K562 (cell line): ENCODE measurements at regions not wholly inside any gene's neighbourhood (a gene's known extent, or its start where the extent isn't known, plus 50 kb on each side); places are given as distances from the start of the nearest gene placed in this dataset.

Source experiments
- ATAC-seq: fragments of 200-7000 bp; cut with Tn5 transposase; 3 replicates; pipeline ENCODE4 v1.9.1; 2020; ENCODE audit warnings: moderate library complexity
- BruUV-seq: library from RNA; stranded (reverse); fragments of 400-500 nt; replicated peaks from 2 replicates; lab custom pipeline; 2021; lab: Mats Ljungman, UMichigan
- CTCF ChIA-PET: fragments of 300-600 bp; formaldehyde crosslinking; extraction: SDS; loops from one replicate; lab custom pipeline; 2021; ENCODE audit warnings: low intra/inter-chr PET ratio; lab: Yijun Ruan, JAX
- POLR2A ChIA-PET: fragments of 300-600, 350-650 bp; sonication (Branson Sonifier 250); formaldehyde crosslinking; extraction: SDS; loops from one replicate; lab custom pipeline; 2021; ENCODE audit warnings: antibody characterized with exemption, inconsistent platforms; lab: Yijun Ruan, JAX
- DNase-seq, 4 experiments: peaks; one replicate each; pipeline versions ENCODE4 v3.0.0 to v3.0.0-alpha.2; 2011 to 2018; ENCODE audit warnings: low spot score in 3 of 4, mixed read lengths in 3 of 4; ENCODE audit errors: extremely low read depth in 1 of 4
- FAIRE-seq: peaks from 2 replicates; lab custom pipeline; 2011; peaks lifted over from hg19 to GRCh38; lab: Jason Lieb, UNC
- H2AFZ ChIP-seq: 2 replicates; pipeline ENCODE4 v1.6.0; 2011; ENCODE audit warnings: low read depth, low read length, control low read depth, inconsistent platforms
- H3K27ac ChIP-seq: fragments of 200-600 bp; 3 replicates; pipeline ENCODE4 v1.8.0; 2011; ENCODE audit warnings: low read depth, mild to moderate bottlenecking, control low read depth, inconsistent platforms, low read length, moderate library complexity, mixed read lengths; ENCODE audit errors: extremely low read depth
- H3K27me3 ChIP-seq, 2 experiments: fragments of 300-600 bp in 1 of 2; 2 replicates in 1 of 2; 3 replicates in 1 of 2; pipeline versions ENCODE4 v1.6.0 to v1.8.0; 2011; ENCODE audit warnings: inconsistent platforms in 2 of 2, low read length in 2 of 2, mild to moderate bottlenecking in 1 of 2, mixed read lengths in 1 of 2, moderate library complexity in 1 of 2; ENCODE audit not compliant: control insufficient read depth in 2 of 2, insufficient read depth in 2 of 2
- H3K36me3 ChIP-seq: fragments of 300-600 bp; 3 replicates; pipeline ENCODE4 v1.8.0; 2011; ENCODE audit warnings: mild to moderate bottlenecking, low read length, inconsistent platforms; ENCODE audit not compliant: control insufficient read depth, insufficient read depth
- H3K4me1 ChIP-seq, 2 experiments: fragments of 200-600 bp in 1 of 2; replicated peaks in 1 of 2; 2 replicates in 1 of 2; 3 replicates in 1 of 2; pipeline versions ENCODE4 v1.5.1 to v1.8.0; 2011; ENCODE audit warnings: inconsistent platforms in 2 of 2, low read length in 2 of 2, mild to moderate bottlenecking in 1 of 2, mixed read lengths in 1 of 2, moderate library complexity in 1 of 2; ENCODE audit not compliant: control insufficient read depth in 2 of 2, insufficient read depth in 2 of 2
- H3K4me2 ChIP-seq: 2 replicates; pipeline ENCODE4 v1.6.1; 2011; ENCODE audit warnings: low read length, control low read depth, inconsistent platforms, mixed read lengths; ENCODE audit not compliant: insufficient read depth
- H3K4me3 ChIP-seq: fragments of 200-600 bp; sonication (generic), shearing (Covaris generic); 2 replicates; pipeline ENCODE4 v1.5.1; 2016; ENCODE audit warnings: control low read depth, inconsistent platforms
- H3K79me2 ChIP-seq: fragments of 200-600 bp; 3 replicates; pipeline ENCODE4 v1.8.0; 2011; ENCODE audit warnings: low read length, inconsistent platforms; ENCODE audit not compliant: control insufficient read depth, insufficient read depth
- H3K9ac ChIP-seq, 2 experiments: 2 replicates each; pipeline versions ENCODE4 v1.6.0 to v1.6.1; 2011; ENCODE audit warnings: low read depth in 2 of 2, low read length in 2 of 2, control low read depth in 1 of 2, inconsistent platforms in 1 of 2, mild to moderate bottlenecking in 1 of 2, mixed read lengths in 1 of 2; ENCODE audit not compliant: insufficient read depth in 1 of 2
- H3K9me1 ChIP-seq: one replicate; pipeline ENCODE4 v1.6.0; 2011; ENCODE audit warnings: inconsistent platforms, mild to moderate bottlenecking, low read length, moderate library complexity; ENCODE audit not compliant: control insufficient read depth, insufficient read depth
- H3K9me3 ChIP-seq: replicated peaks from 2 replicates; pipeline ENCODE4 v1.5.1; 2011; ENCODE audit warnings: low read depth, low read length, inconsistent platforms; ENCODE audit not compliant: control insufficient read depth, insufficient read depth
- H4K20me1 ChIP-seq: replicated peaks from 2 replicates; pipeline ENCODE4 v1.6.1; 2011; ENCODE audit warnings: low read length, inconsistent platforms, mixed read lengths; ENCODE audit not compliant: control insufficient read depth, insufficient read depth
- BCOR ChIP-seq: fragments of 450-650 bp; IDR thresholded peaks from 2 replicates; pipeline ENCODE4 v1.6.1; 2016
- FOXP4 ChIP-seq: sonication (generic); formaldehyde crosslinking; IDR thresholded peaks from 2 replicates; pipeline ENCODE4 v1.8.0; 2022; ENCODE audit warnings: mild to moderate bottlenecking, missing genetic modification reagents, borderline replicate concordance
- HCFC1 ChIP-seq: IDR thresholded peaks from 2 replicates; pipeline ENCODE4 v1.6.1; 2012; ENCODE audit warnings: low read depth, low read length, improper control_type of control experiment
- MLX ChIP-seq, 2 experiments: fragments of 450-650 bp in 1 of 2; sonication (generic) in 1 of 2; formaldehyde crosslinking; conservative IDR thresholded peaks; 2 replicates each; pipeline versions ENCODE4 v1.4.0 to v1.8.1; 2020 to 2022; ENCODE audit warnings: mild to moderate bottlenecking in 1 of 2, missing genetic modification reagents in 1 of 2
- NCOA2 ChIP-seq, 2 experiments: fragments of 450-650 bp; IDR thresholded peaks; 2 replicates each; pipeline ENCODE4 v1.6.1; 2018; ENCODE audit warnings: mild to moderate bottlenecking in 2 of 2, moderate library complexity in 1 of 2; ENCODE audit not compliant: partially characterized antibody in 2 of 2
- SRSF9 ChIP-seq: fragments of 200-400 bp; formaldehyde crosslinking; IDR thresholded peaks from 2 replicates; pipeline ENCODE4 v1.6.1; 2017; ENCODE audit warnings: low read depth, low read length, borderline replicate concordance
- TARDBP ChIP-seq: fragments of 450-650 bp; IDR thresholded peaks from 2 replicates; pipeline ENCODE4 v1.6.1; 2016
- USF2 ChIP-seq: sonication (generic); formaldehyde crosslinking; IDR thresholded peaks from 2 replicates; pipeline ENCODE4 v1.5.0; 2020; ENCODE audit warnings: missing genetic modification reagents
- ZBTB5 ChIP-seq: fragments of 450-650 bp; IDR thresholded peaks from 2 replicates; pipeline ENCODE4 v1.6.1; 2017; ENCODE audit warnings: antibody characterized with exemption
- ZNF12 ChIP-seq: sonication (generic); formaldehyde crosslinking; IDR thresholded peaks from 2 replicates; pipeline ENCODE4 v1.4.0; 2020; ENCODE audit warnings: mild to moderate bottlenecking, missing genetic modification reagents
- ZNF133 ChIP-seq: fragments of 250-450 bp; sonication (Bioruptor Pico); IDR thresholded peaks from 2 replicates; pipeline ENCODE4 v1.4.0; 2020; ENCODE audit warnings: mild to moderate bottlenecking
- WGBS: fragments of 100-300 bp; shearing (Covaris generic); methylation state at CpG from one replicate; pipeline ENCODE4 v1.1.6; 2016; ENCODE audit warnings: low coverage, mixed read lengths; ENCODE audit not compliant: insufficient coverage; ENCODE audit errors: missing lambda C conversion rate; 5-methylcytosine and 5-hydroxymethylcytosine counted together
- in situ Hi-C: fragments of 300-500 bp; cut with MboI; formaldehyde crosslinking; loops from 4 replicates; pipeline ENCODE4 v1.15.0; 2018; ENCODE audit warnings: inconsistent platforms, mixed read lengths
- intact Hi-C: fragments of 100-400 bp; cut with micrococcal nuclease; formaldehyde crosslinking; loops from 2 replicates; pipeline ENCODE4 v1.14.2; 2022

DNA sequence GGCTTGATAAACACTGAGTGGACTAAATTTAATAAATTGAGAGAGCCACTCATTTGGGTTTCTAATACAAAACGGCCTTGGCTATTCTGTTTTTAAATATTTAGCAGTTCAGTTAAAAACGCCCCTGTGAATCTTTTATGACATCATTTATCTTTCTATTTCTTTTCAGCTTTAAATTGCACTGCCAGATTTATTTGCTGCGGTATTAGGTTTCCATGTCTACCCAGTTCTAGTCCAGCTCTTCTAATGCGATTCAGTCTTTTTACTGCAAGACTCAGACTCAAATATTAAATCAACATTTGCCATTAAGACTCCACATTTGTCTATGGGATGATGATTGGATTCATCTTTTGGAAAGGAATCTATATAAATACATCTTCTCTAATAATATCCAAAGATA, 2174.3 kb upstream of the PIK3C3 start:
- WGBS, result 2% methylated on average over 4 of the region's 4 CpGs
- TF ChIP-seq MLX (CRISPR knock-in tag; conservative IDR thresholded peaks at IDR 0.05), result no peak
- TF ChIP-seq, all 486 proteins: peak for 0
- Histone ChIP-seq H3K79me2 (no peaks in the 10 kb centered on the region), H3K27me3 (no peaks in the 10 kb centered on the region), H3K4me2 (no peak overlapping the region), H3K9ac (no peak overlapping the region), H3K36me3 (no peaks in the 10 kb centered on the region), H4K20me1 (no peaks in the 10 kb centered on the region), H3K4me1 (no peaks in the 10 kb centered on the region), H2AFZ (no peak overlapping the region), H3K9me3 (peaks cover 3% of the 10 kb centered on the region; the same call in 1 of the 2 replicates), H3K9me1 (no peaks in the 10 kb centered on the region), H3K27ac (no peak overlapping the region), H3K4me3 (no peak overlapping the region)
- in situ Hi-C loops, result no loop called here
- ATAC-seq (no peak), FAIRE-seq (no peak), DNase-seq (no peak)
- ChIA-PET CTCF (no interaction called here), POLR2A (no interaction called here)
- no TSS peak for BruUV-seq
- intact Hi-C loops, result no loop called here

GRCh38 chr18:39779926-39780325, 2175.1 kb upstream of the PIK3C3 start:
- Histone ChIP-seq H4K20me1 (no peaks in the 10 kb centered on the region), H3K79me2 (no peaks in the 10 kb centered on the region), H3K9me3 (peaks cover 3% of the 10 kb centered on the region; the same call in 1 of the 2 replicates), H3K4me2 (no peak overlapping the region), H3K27ac (no peak overlapping the region)
- no peak for DNase-seq
- 0% methylated on average over 2 of the region's 2 CpGs for WGBS
- FAIRE-seq, result no peak
- ChIA-PET POLR2A (no interaction called here), CTCF (no interaction called here)
- TF ChIP-seq ZNF133 (no peak), ZNF12 (CRISPR knock-in tag) (no peak), HCFC1 (no peak), FOXP4 (CRISPR knock-in tag) (no peak), ZBTB5 (no peak), NCOA2 (IDR thresholded peaks at IDR 0.05; ENCODE audit: partially characterized antibody in 2 of 2) (no peak), TARDBP (no peak), BCOR (no peak), USF2 (CRISPR knock-in tag) (no peak), SRSF9 (no peak)
- TF ChIP-seq, all 486 proteins: peak for 0
- intact Hi-C loops (no loop called here), in situ Hi-C loops (no loop called here)
- Histone ChIP-seq H3K27me3 (no peaks in the 10 kb centered on the region), H3K4me1 (no peaks in the 10 kb centered on the region), H3K9ac (no peak overlapping the region), H2AFZ (no peak overlapping the region), H3K36me3 (no peaks in the 10 kb centered on the region), H3K4me3 (no peak overlapping the region), H3K9me1 (no peaks in the 10 kb centered on the region)
- ATAC-seq, result no peak
- BruUV-seq, result no TSS peak
